H1 (cell line): ENCODE measurements at regions not wholly inside any gene's neighbourhood (a gene's known extent, or its start where the extent isn't known, plus 50 kb on each side); places are given as distances from the start of the nearest gene placed in this dataset.

Experiments used
- CEBPB ChIP-seq: IDR thresholded peaks from 2 replicates; pipeline ENCODE4 v1.6.1; 2012; ENCODE audit warnings: low read depth, low read length
- CHD7 ChIP-seq: fragments of 300-600 bp; sonication (generic); IDR thresholded peaks from 2 replicates; pipeline ENCODE4 v1.7.1; 2012; ENCODE audit warnings: low read length, moderate library complexity, mild to moderate bottlenecking, inconsistent platforms; ENCODE audit not compliant: insufficient replicate concordance
- JUND ChIP-seq: IDR thresholded peaks from 2 replicates; pipeline ENCODE4 v1.6.1; 2011; ENCODE audit warnings: mild to moderate bottlenecking, improper control_type of control experiment, low read length
- SAP30 ChIP-seq: fragments of 300-600 bp; sonication (generic); IDR thresholded peaks from 2 replicates; pipeline ENCODE4 v1.7.1; 2012; ENCODE audit warnings: low read length, moderate library complexity, mild to moderate bottlenecking, inconsistent platforms; ENCODE audit not compliant: insufficient read depth, insufficient replicate concordance
- USF2 ChIP-seq: IDR thresholded peaks from 2 replicates; pipeline ENCODE4 v1.6.1; 2011; ENCODE audit warnings: low read length, improper control_type of control experiment

GRCh38 chrX:39915596-39915995 is 182.2 kb downstream of the BCOR start (continued):
- no peak for TF ChIP-seq CHD7
- no peak for TF ChIP-seq CEBPB
- no peak for TF ChIP-seq SAP30
- no peak for TF ChIP-seq USF2
- no peak for TF ChIP-seq JUND
